ENCODE measurements at regions not wholly inside any gene's neighbourhood (a gene's known extent, or its start where the extent isn't known, plus 50 kb on each side); places are given as distances from the start of the nearest gene placed in this dataset.

- H3K36me3 Mint-ChIP-seq (ENCODE audit: low read depth), result no peaks in the 10 kb centered on the region
- H3K4me3 ChIP-seq (ENCODE audit: low read length), result peak overlapping the region; percentile 6
- WGBS, 2 experiments (ENCODE audit: insufficient coverage in 1 of 2, insufficient read length in 1 of 2), result 91 to 100% methylated on average over 1 to 5 of the region's 5 CpGs
- no peaks in the 10 kb centered on the region for H3K27me3 Mint-ChIP-seq (ENCODE audit: insufficient read depth)
- no peaks in the 10 kb centered on the region for H3K9me3 Mint-ChIP-seq
- H3K36me3 ChIP-seq (ENCODE audit: control insufficient read depth, insufficient read depth, low read length), result no peaks in the 10 kb centered on the region
- H3K9me3 ChIP-seq (ENCODE audit: control insufficient read depth, low read length), result no peaks in the 10 kb centered on the region
- peaks cover 16% of the 10 kb centered on the region for H3K4me1 Mint-ChIP-seq
- H3K4me3 Mint-ChIP-seq, result no peak overlapping the region
- peaks cover 10% of the 10 kb centered on the region for H3K4me1 ChIP-seq (ENCODE audit: control insufficient read depth, insufficient read depth, low read length)
- H3K27me3 ChIP-seq (ENCODE audit: control insufficient read depth, insufficient read depth, low read length, poor library complexity, severe bottlenecking), result no peaks in the 10 kb centered on the region
- no peak overlapping the region for H3K9ac ChIP-seq (ENCODE audit: extremely low read depth, low read length, poor library complexity, severe bottlenecking)
- no peak for DNase-seq
- no peak overlapping the region for H3K27ac Mint-ChIP-seq
- no peak overlapping the region for H3K27ac ChIP-seq (ENCODE audit: low read depth, low read length)
- TF ChIP-seq CTCF (conservative IDR thresholded peaks at IDR 0.05), result no peak
Measured at GRCh38 chr2:76268902-76269620, 558.3 kb upstream of the GCFC2 start.

GRCh38 chr2:76268484-76268883 lies 557.8 kb upstream of the GCFC2 start:
- H3K36me3 ChIP-seq (ENCODE audit: control insufficient read depth, insufficient read depth, low read length), result no peaks in the 10 kb centered on the region
- H3K4me3 Mint-ChIP-seq, result no peak overlapping the region
- no peak for TF ChIP-seq CTCF (conservative IDR thresholded peaks at IDR 0.05)

GRCh38 chr2:76257802-76258201 lies 547.1 kb upstream of the GCFC2 start:
- Mint-ChIP-seq H3K27me3 (ENCODE audit: insufficient read depth) (no peaks in the 10 kb centered on the region), H3K4me1 (peaks cover 12% of the 10 kb centered on the region), H3K36me3 (ENCODE audit: low read depth) (no peaks in the 10 kb centered on the region), H3K9me3 (no peaks in the 10 kb centered on the region), H3K4me3 (no peak overlapping the region), H3K27ac (peak overlapping the region; percentile 18)
- Histone ChIP-seq H3K9me3 (ENCODE audit: control insufficient read depth, low read length) (no peaks in the 10 kb centered on the region), H3K4me1 (ENCODE audit: control insufficient read depth, insufficient read depth, low read length) (peaks cover 13% of the 10 kb centered on the region), H3K9ac (ENCODE audit: extremely low read depth, low read length, poor library complexity, severe bottlenecking) (no peak overlapping the region), H3K27me3 (ENCODE audit: control insufficient read depth, insufficient read depth, low read length, poor library complexity, severe bottlenecking) (no peaks in the 10 kb centered on the region), H3K36me3 (ENCODE audit: control insufficient read depth, insufficient read depth, low read length) (no peaks in the 10 kb centered on the region), H3K4me3 (ENCODE audit: low read length) (peak overlapping the region; percentile 1), H3K27ac (ENCODE audit: low read depth, low read length) (no peak overlapping the region)
- peak; percentile 50 for DNase-seq
- TF ChIP-seq CTCF (conservative IDR thresholded peaks at IDR 0.05), result no peak

More at GRCh38 chr2:76268484-76268883, 557.8 kb upstream of the GCFC2 start:
- H3K9ac ChIP-seq (ENCODE audit: extremely low read depth, low read length, poor library complexity, severe bottlenecking), result no peak overlapping the region
- H3K4me1 ChIP-seq (ENCODE audit: control insufficient read depth, insufficient read depth, low read length), result peaks cover 10% of the 10 kb centered on the region
- DNase-seq, result no peak
- H3K9me3 Mint-ChIP-seq, result no peaks in the 10 kb centered on the region
- H3K27me3 ChIP-seq (ENCODE audit: control insufficient read depth, insufficient read depth, low read length, poor library complexity, severe bottlenecking), result no peaks in the 10 kb centered on the region
- no peaks in the 10 kb centered on the region for H3K9me3 ChIP-seq (ENCODE audit: control insufficient read depth, low read length)
- H3K27me3 Mint-ChIP-seq (ENCODE audit: insufficient read depth), result no peaks in the 10 kb centered on the region
- H3K27ac Mint-ChIP-seq, result no peak overlapping the region
- no peak overlapping the region for H3K27ac ChIP-seq (ENCODE audit: low read depth, low read length)
- peak overlapping the region; percentile 6 for H3K4me3 ChIP-seq (ENCODE audit: low read length)
- H3K4me1 Mint-ChIP-seq, result peaks cover 16% of the 10 kb centered on the region
- H3K36me3 Mint-ChIP-seq (ENCODE audit: low read depth), result no peaks in the 10 kb centered on the region
- 43 to 63% methylated on average over 1 of the region's 1 CpG for WGBS, 2 experiments (ENCODE audit: insufficient coverage in 1 of 2, insufficient read length in 1 of 2)
